ENCODE measurements at regions not wholly inside any gene's neighbourhood (a gene's known extent, or its start where the extent isn't known, plus 50 kb on each side); places are given as distances from the start of the nearest gene placed in this dataset.

- ATAC-seq: no peak
- no peak for TF ChIP-seq POU6F1 (CRISPR knock-in tag; IDR thresholded peaks at IDR 0.05; ENCODE audit: borderline replicate concordance, low read depth)
- TF ChIP-seq CSDC2 (CRISPR knock-in tag; IDR thresholded peaks at IDR 0.05): no peak
- no peak for TF ChIP-seq CREB5 (CRISPR knock-in tag; IDR thresholded peaks at IDR 0.05; ENCODE audit: low read depth)
- TF ChIP-seq CSRNP3 (CRISPR knock-in tag; IDR thresholded peaks at IDR 0.05): no peak
- TF ChIP-seq ESRRG (CRISPR knock-in tag; IDR thresholded peaks at IDR 0.05): no peak
- no peak for TF ChIP-seq ZC3H10 (CRISPR knock-in tag; IDR thresholded peaks at IDR 0.05)
- no peak for TF ChIP-seq TSHZ2 (CRISPR knock-in tag; IDR thresholded peaks at IDR 0.05)
- TF ChIP-seq ZFP3 (CRISPR knock-in tag; IDR thresholded peaks at IDR 0.05): no peak
- TF ChIP-seq PPARA (CRISPR knock-in tag; IDR thresholded peaks at IDR 0.05; ENCODE audit: borderline replicate concordance): no peak
- TF ChIP-seq PATZ1 (CRISPR knock-in tag; IDR thresholded peaks at IDR 0.05; ENCODE audit: borderline replicate concordance): no peak
- no peak for TF ChIP-seq BACH2 (CRISPR knock-in tag; IDR thresholded peaks at IDR 0.05; ENCODE audit: borderline replicate concordance)
- no peak for TF ChIP-seq TCF4 (CRISPR knock-in tag; IDR thresholded peaks at IDR 0.05; ENCODE audit: borderline replicate concordance)
- TF ChIP-seq ZFP30 (CRISPR knock-in tag; IDR thresholded peaks at IDR 0.05): no peak
- no peak for TF ChIP-seq ISL1 (CRISPR knock-in tag; IDR thresholded peaks at IDR 0.05)
These were observed 428.6 kb upstream of the SYT4 start for GRCh38 chr18:43705850-43706249.

GRCh38 chr18:43710135-43710534, 432.8 kb upstream of the SYT4 start:
- TF ChIP-seq ISL1 (CRISPR knock-in tag; IDR thresholded peaks at IDR 0.05) (no peak), ZC3H10 (CRISPR knock-in tag; IDR thresholded peaks at IDR 0.05) (no peak), ZNF70 (CRISPR knock-in tag; IDR thresholded peaks at IDR 0.05) (no peak), TOX (CRISPR knock-in tag; IDR thresholded peaks at IDR 0.05; ENCODE audit: borderline replicate concordance) (no peak), ZFP3 (CRISPR knock-in tag; IDR thresholded peaks at IDR 0.05) (no peak), TCF4 (CRISPR knock-in tag; IDR thresholded peaks at IDR 0.05; ENCODE audit: borderline replicate concordance) (no peak), ZFP30 (CRISPR knock-in tag; IDR thresholded peaks at IDR 0.05) (no peak), PATZ1 (CRISPR knock-in tag; IDR thresholded peaks at IDR 0.05; ENCODE audit: borderline replicate concordance) (no peak), OSR1 (CRISPR knock-in tag; IDR thresholded peaks at IDR 0.05) (no peak), RARB (CRISPR knock-in tag; IDR thresholded peaks at IDR 0.05) (no peak), PPARA (CRISPR knock-in tag; IDR thresholded peaks at IDR 0.05; ENCODE audit: borderline replicate concordance) (no peak)

More at GRCh38 chr18:43710135-43710534, 432.8 kb upstream of the SYT4 start:
- ATAC-seq: no peak

All from SK-N-SH treated with all-trans-retinoic acid at 6 μM for 48 hours (cell line).